Tibial artery (tissue), 4 donors: ENCODE measurements at regions not wholly inside any gene's neighbourhood (a gene's known extent, or its start where the extent isn't known, plus 50 kb on each side); places are given as distances from the start of the nearest gene placed in this dataset.
"Not testable (repeated sequence)": the region's sequence is repeated elsewhere in the genome, so short reads cannot be mapped to it uniquely, and the experiment has no call there.

Experiments
- DNase-seq, 2 donors: peaks; one replicate each; pipeline ENCODE4 v3.0.0-alpha.2; 2019
- H3K27ac ChIP-seq, 2 donors: fragments of 200-600 bp; sonication (generic) in 1 of 2; 1 replicate in 1 of 2; 2 replicates in 1 of 2; pipeline ENCODE4 v1.5.1; 2018 to 2019; ENCODE audit warnings: mild to moderate bottlenecking in 1 of 2
- H3K27me3 ChIP-seq, 2 donors: fragments of 200-600 bp; sonication (generic) in 1 of 2; one replicate each; pipeline versions ENCODE4 v1.5.1 to v1.6.0; 2016 to 2019
- H3K36me3 ChIP-seq, 3 donors: fragments of 200-600 bp; sonication (generic) in 2 of 3; one replicate each; pipeline ENCODE4 v1.5.1; 2016 to 2019; ENCODE audit warnings: mild to moderate bottlenecking in 2 of 3
- H3K4me1 ChIP-seq, 4 donors: fragments of 200-600 bp; sonication (generic) in 2 of 4; 1 replicate in 3 of 4; 2 replicates in 1 of 4; pipeline ENCODE4 v1.5.1; 2016 to 2019
- H3K4me3 ChIP-seq, 2 donors: fragments of 200-600 bp; sonication (generic) in 1 of 2; 1 replicate in 1 of 2; 2 replicates in 1 of 2; pipeline ENCODE4 v1.5.1; 2018 to 2019; ENCODE audit warnings: mild to moderate bottlenecking in 2 of 2
- H3K9me3 ChIP-seq, 3 donors: fragments of 200-600 bp; sonication (generic) in 1 of 3; one replicate each; pipeline ENCODE4 v1.5.1; 2016 to 2019
- CTCF ChIP-seq, 2 experiments: fragments of 200-600 bp in 1 of 2; fragments of 450-650 bp in 1 of 2; IDR thresholded peaks; one replicate each; pipeline ENCODE4 v1.5.1; 2017 to 2019; ENCODE audit warnings: antibody characterized with exemption in 2 of 2, mild to moderate bottlenecking in 1 of 2, moderate library complexity in 1 of 2
- intact Hi-C: fragments of 100-400 bp; cut with DNase I; formaldehyde crosslinking; loops from one replicate; pipeline ENCODE4 v1.15.0; 2023; ENCODE audit warnings: low total_unique reads

GRCh38 chr7:152516216-152516615 is 80.4 kb upstream of the KMT2C start:
- no peaks in the 10 kb centered on the region for H3K36me3 ChIP-seq
- TF ChIP-seq CTCF (IDR thresholded peaks at IDR 0.05) = no peak
- H3K27me3 ChIP-seq = peaks cover 0 to 12% of the 10 kb centered on the region in 2 donors
- H3K27ac ChIP-seq = no peak overlapping the region
- DNase-seq = no peak
- H3K9me3 ChIP-seq = peaks cover 0 to 6% (median 4%) of the 10 kb centered on the region in 3 donors
- intact Hi-C loops = no loop called here
- H3K4me1 ChIP-seq = no peaks in the 10 kb centered on the region
- H3K4me3 ChIP-seq = no peak overlapping the region

GRCh38 chr7:152515266-152515950 is 79.6 kb upstream of the KMT2C start:
- H3K36me3 ChIP-seq, intact Hi-C loops, H3K9me3 ChIP-seq, H3K27ac ChIP-seq, H3K27me3 ChIP-seq, H3K4me3 ChIP-seq, DNase-seq, H3K4me1 ChIP-seq: not testable (repeated sequence)

GRCh38 chr7:152514771-152515105 is 78.9 kb upstream of the KMT2C start:
- H3K36me3 ChIP-seq = no peaks in the 10 kb centered on the region
- TF ChIP-seq CTCF (IDR thresholded peaks at IDR 0.05) = no peak
- peaks cover 0 to 5% of the 10 kb centered on the region in 2 donors for H3K27me3 ChIP-seq
- H3K27ac ChIP-seq = no peak overlapping the region
- H3K4me3 ChIP-seq = no peak overlapping the region
- peaks cover 0 to 6% (median 4%) of the 10 kb centered on the region in 3 donors for H3K9me3 ChIP-seq
- no peaks in the 10 kb centered on the region for H3K4me1 ChIP-seq
- no peak for DNase-seq
- intact Hi-C loops = no loop called here

GRCh38 chr7:152513861-152514770 is 78.3 kb upstream of the KMT2C start:
- DNase-seq = no peak
- Histone ChIP-seq H3K4me1 (no peaks in the 10 kb centered on the region), H3K4me3 (no peak overlapping the region), H3K9me3 (no peaks in the 10 kb centered on the region), H3K27ac (no peak overlapping the region), H3K27me3 (peaks cover 0 to 5% of the 10 kb centered on the region in 2 donors), H3K36me3 (no peaks in the 10 kb centered on the region)
- intact Hi-C loops = no loop called here
- TF ChIP-seq CTCF (IDR thresholded peaks at IDR 0.05) = no peak

GRCh38 chr7:152512706-152513105 is 76.9 kb upstream of the KMT2C start:
- no peak overlapping the region for H3K4me3 ChIP-seq

More at GRCh38 chr7:152512706-152513105, 76.9 kb upstream of the KMT2C start:
- no peaks in the 10 kb centered on the region for H3K9me3 ChIP-seq
- H3K4me1 ChIP-seq = no peaks in the 10 kb centered on the region
- peaks cover 0 to 5% of the 10 kb centered on the region in 2 donors for H3K27me3 ChIP-seq
- no peak overlapping the region for H3K27ac ChIP-seq
- H3K36me3 ChIP-seq = no peaks in the 10 kb centered on the region
- intact Hi-C loops = no loop called here
- DNase-seq = no peak
- TF ChIP-seq CTCF (IDR thresholded peaks at IDR 0.05) = no peak
